GM18502 (cell line): ENCODE measurements at regions not wholly inside any gene's neighbourhood (a gene's known extent, or its start where the extent isn't known, plus 50 kb on each side); places are given as distances from the start of the nearest gene placed in this dataset.
A peak's percentile ranks its signal among the peaks of the same experiment; 100 is the strongest.

ENCODE experiments used
- ATAC-seq: cut with Tn5 transposase; IDR thresholded peaks from one replicate; pipeline ENCODE4 v1.9.1; 2021; ENCODE audit warnings: mild to moderate bottlenecking; ENCODE audit not compliant: unreplicated experiment, poor library complexity

DNA sequence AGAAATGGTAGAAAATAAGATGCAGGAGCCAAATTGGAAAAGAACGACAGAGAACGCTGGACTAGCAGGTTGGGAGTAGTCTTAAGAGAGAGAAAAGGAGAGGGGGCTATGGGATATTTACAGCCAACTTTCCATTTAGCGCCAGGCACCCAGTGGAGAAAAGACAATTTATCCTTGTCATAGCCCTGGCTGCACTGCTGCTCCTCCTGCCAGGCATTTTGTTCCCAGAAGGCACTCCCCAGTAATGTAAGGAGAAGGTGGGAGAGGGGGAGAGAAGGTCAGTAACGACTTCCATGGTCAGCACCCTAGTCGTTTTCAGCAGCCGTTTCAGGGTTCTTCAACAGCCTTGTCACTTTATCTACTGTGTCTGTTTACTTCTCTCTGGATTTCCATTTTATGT lies 159.0 kb downstream of the TRMT11 start:
- no peak for ATAC-seq

DNA sequence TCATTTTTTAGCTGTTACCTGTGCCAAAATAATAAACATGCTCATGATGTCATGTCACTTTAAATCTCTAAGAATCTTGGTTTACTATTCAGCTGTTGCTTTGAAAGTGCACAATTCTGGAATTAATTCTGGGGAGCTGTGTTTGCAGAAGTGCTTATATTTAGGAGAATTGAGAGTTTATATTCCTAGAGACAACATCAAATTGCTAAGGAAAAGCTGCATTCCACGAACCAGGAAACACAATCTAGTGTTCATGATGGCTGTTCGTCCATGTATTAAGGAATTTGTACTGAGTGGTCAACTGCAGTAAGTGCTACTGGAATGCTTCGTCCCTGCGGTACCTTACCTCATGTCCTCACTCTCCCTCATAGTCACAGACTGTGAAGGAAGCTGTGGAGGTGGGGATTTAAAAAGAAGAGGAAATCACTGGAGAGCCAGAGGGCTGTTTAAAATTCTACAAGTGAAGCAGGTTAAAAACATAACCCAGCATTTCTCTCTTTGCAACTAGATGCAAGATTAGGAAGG lies 161.0 kb downstream of the TRMT11 start:
- ATAC-seq, result no peak

DNA sequence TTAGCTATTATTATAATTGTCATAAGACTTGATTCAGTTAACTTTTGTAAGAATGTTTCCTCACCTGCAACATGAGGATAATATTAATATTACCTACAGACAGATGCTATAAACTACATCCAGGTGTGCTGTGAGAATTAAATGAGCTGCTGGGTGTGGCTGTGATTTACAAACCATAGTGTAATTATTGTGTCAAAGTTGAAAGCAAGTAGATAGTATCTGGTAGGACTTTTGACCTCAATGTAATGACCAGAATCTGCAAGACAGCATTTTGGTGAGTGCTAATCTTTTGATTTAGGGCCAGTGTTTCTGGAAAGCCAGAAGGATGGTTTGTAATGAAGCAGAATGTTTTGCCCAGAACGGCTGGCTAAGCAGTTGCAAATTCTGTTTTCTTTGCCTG lies 162.5 kb downstream of the TRMT11 start:
- ATAC-seq, result no peak

DNA sequence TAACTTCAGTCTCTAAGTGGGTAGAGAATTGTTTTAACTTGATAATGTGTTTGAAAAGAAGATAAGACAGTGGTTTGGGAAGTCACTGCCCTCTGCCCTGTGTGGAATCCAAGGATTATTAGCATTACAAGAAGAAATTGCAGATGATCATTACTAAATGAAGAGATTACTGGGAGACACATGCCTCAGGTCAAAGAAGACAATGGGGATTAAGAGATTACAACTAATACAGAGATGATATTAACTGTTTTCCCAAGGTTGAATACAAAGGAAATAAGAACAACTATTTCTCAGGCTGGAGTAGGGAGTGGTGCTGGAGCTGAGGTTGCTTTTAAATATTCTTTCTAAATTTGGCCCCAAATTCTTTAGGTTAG lies 166.0 kb downstream of the TRMT11 start:
- ATAC-seq, result no peak

DNA sequence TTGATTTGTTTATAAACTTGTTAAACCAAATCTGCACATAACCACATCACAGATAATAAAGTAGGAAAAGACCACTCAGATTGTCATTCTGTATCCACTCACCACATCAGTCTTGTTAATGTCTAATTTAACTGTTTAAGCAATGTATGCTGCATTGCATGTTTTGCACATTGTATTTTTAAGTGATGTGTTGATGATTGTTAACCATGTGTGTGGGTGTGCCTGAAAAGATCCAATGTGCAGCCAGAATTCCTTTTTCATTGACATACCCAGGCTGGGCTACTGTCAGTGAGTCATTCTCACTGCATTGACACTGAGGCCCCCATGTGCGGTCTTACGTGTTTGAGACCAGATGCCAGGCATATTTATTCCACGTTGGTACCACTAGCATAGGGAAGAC lies 167.3 kb downstream of the TRMT11 start:
- no peak for ATAC-seq

DNA sequence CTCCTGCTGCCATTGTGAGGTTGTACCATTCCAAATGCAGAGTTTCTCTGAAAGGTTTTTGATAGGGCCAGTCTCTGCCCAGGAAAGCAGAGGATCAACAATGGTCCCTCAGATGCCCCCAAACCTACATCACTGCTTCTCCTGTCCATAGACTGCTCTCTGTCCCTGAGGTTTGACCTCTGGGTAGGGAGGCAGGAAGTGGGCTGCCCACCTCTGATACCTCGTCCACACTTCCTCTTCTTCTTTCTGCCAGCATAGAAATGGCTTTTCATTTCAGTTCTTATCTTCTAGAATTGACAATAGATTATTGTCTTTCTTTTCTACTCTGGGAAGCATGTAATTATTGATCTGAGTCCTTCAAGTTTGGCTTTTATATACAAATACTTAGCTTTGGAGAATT lies 170.6 kb downstream of the TRMT11 start:
- peak; percentile 89 for ATAC-seq

DNA sequence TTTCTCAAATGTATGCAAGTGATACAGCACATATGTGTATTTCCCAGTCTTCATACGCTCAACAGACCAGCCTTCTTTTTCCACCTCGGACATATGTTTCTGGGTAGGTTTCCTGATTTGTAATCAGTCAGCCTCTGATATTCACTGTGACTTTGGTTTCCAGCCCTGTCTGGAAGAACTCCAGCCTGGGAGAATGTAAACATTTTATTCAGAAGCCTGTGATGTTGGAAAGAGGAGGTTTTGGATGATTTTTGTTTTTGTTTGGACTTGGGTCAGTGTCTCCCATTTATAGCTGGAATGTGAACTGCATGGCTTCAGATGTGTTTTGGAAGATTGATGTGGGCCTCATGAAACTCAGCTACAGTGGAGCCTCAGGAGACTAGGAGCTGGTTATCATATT lies 172.2 kb upstream of the CENPW start:
- ATAC-seq, result no peak

DNA sequence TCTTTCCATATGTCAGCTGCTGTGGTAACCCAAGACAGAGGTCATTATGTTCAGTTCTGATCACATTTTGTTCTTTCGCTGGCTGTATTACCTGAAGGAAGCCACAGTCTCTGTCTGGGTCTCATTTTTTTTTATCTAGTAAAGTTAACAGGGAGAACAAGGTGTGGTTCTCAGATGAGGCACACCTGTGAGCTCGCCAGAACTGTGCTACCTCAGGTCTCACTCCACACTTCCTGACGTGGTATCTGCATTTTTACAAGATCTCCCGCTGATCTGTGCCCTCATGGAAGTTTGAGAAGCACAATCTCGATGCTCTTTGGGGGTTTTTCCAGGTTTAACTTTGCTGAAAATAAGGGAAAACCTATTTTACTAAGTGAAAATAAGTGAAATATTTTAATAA lies 169.5 kb upstream of the CENPW start:
- ATAC-seq, result no peak

DNA sequence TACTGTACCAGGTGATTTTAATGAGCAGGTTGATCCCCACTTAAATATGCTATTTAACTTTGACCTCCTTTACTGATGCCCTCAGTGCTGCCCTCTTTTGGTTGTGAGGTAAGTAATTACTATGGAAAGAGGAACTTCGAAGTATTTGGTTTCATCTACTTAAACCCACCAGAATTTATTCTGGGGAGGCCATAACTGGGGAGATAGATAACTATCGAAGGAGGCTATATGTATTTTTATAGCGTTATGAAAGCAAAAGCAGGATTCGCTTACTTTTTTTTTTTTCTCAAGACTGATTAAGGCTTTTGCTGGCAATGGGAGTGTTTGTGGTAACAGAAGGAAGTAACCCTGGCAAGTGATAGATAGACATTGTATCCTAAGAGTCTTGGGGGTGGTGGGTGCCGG lies 168.9 kb upstream of the CENPW start:
- peak; percentile 91 for ATAC-seq

DNA sequence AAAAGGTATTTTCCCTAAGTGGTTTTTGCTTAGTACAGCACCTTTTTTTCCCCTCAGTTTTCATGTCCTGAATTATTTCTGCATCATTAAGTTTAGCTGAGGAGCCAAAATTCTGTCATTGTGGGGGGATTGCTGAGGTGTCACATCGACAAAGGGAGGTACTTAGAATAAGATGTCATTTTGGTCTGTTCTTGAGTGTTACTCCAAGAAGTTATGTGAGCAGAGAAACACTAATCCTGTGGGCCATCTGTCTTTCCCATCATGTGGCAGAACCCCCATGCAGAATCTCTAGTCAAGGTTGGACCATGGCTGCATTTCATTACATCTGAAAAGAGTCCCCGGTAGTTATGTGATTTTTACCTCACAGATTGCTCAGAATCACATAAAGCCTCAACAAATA lies 167.8 kb upstream of the CENPW start:
- no peak for ATAC-seq

DNA sequence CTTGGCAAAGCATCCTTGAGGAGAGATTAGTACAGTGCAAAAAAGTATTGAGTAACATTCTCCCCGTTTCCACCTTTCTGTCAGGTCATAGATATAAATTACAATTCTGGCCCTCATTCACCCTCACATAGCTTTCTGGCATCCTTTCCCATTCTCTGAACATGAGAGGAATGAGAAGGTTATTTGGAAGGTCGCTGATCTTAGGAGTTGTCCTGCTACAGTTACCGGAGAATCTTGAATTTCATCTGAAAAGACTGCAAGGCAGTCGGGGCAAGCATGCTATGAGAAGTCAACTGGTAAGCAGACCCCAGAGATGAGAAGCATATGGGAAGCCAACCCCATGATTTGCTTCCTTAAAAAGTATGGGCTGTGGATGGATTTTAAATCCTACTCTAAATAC lies 166.7 kb upstream of the CENPW start:
- no peak for ATAC-seq

DNA sequence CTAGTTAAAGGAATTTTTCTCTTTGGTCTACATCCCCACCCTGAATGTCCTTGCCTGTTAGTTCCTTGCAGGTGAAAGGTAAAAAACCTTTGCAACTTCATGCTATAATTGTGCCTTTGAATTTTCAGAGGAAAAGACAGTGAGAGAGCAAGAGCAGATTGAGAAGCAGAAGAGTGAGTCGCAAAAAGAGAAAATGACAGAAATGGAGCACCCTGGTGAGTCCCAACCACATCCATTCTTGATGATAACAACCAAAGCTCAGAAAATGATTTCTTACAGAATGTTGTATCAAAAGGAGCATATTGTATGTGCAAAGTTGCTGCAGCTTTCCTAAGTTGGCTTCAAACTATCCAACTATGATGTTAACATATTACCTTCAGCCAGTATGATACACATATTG lies 165.2 kb upstream of the CENPW start:
- no peak for ATAC-seq

DNA sequence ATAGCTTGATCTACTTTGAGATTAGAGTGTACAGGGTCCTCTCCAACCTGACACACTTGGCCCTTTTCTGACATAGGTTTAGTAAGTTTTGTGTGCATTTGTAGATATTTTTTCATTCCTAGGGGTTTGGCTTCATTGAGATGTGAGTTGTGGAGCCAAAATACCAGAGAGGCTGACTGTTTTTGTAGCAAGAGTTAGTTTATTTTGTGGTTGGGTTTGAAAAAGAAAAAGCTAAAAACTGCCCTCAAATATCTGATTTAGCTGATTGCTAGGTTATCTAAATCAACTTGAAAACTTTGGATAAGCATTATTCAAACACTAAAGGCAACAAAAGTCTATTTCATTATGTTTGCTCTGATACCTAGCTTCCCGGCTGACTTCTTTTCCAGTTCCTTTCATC lies 164.7 kb upstream of the CENPW start:
- ATAC-seq, result no peak

DNA sequence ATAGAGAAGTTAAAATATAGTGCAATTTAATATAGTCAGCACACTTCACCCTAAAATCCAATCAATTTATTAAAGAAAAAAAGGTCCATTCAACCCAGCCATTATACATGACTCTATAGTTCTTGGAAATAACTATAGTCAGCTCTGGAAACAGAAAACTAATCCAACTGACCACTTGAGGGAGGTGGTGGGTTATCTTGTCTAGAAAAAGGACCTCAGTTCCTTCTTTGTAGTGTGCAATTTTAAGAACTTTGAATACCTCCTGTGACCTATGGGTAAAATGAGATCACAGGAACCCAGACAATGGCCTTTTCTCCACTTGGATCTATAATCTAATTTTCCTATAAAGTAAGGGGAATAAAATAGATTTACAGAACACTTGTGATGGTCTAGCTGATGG lies 163.6 kb upstream of the CENPW start:
- ATAC-seq, result no peak

DNA sequence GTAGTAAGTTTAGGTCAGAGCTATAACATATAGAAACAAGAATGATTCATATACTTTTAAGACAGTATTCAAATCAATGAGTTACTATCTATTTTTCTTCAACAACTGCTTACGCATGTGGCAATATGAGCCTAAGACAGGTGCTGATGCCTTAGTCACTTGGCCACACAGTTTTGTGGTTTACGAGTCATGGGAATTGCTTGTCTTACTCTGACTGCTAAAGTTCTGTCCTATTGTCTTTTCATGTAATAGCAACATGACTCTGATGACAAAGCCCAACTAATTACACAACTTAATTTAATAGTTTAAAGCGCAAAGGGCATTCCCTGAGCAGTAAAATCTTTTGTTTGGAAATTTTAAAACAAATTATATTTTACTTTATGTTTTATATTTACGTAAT lies 159.3 kb upstream of the CENPW start:
- no peak for ATAC-seq

DNA sequence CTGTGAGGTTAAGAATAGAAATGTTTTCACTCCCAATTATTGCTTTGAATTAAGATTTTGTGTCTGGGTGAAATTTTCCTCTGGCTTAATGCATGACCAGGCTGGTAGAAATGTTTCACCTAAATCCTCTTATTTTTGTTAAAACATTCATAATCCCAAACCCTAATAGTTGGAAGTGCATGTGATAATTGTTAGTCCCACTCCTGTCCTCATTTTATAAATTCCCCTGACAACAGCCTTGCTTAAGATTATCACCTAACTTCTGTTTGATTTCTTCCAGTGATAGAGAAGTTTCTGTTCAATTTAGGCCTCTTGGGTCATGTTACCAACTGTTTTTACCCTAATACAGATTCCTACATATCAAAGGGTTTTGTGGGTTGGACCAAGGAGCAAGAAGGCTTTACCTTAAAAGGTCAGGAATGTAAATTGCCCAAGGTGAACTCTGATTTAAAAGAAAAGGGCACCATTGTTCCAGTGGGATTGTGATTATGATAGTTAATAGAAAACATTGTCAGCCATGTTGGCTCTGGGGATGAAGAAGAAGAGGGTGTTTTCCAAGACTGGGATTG lies 158.7 kb upstream of the CENPW start:
- no peak for ATAC-seq

DNA sequence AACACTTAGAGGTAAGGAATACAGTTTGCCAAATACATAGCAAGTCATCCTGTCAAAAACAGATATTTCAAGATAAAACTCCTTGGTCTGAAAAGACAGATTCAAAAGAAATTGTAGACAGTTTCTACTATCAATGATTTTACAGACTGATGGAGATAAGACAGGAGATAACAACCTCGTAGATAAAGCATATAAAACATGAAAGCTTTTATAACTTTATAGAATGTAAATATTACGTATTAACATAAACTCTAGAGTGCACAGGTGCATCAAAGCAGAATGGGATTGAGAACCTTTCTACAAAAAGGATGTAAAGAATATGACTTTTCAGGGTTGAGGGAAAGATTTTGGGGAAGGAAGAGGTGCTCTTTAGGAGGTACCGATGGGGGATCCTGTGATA lies 158.0 kb upstream of the CENPW start:
- no peak for ATAC-seq

DNA sequence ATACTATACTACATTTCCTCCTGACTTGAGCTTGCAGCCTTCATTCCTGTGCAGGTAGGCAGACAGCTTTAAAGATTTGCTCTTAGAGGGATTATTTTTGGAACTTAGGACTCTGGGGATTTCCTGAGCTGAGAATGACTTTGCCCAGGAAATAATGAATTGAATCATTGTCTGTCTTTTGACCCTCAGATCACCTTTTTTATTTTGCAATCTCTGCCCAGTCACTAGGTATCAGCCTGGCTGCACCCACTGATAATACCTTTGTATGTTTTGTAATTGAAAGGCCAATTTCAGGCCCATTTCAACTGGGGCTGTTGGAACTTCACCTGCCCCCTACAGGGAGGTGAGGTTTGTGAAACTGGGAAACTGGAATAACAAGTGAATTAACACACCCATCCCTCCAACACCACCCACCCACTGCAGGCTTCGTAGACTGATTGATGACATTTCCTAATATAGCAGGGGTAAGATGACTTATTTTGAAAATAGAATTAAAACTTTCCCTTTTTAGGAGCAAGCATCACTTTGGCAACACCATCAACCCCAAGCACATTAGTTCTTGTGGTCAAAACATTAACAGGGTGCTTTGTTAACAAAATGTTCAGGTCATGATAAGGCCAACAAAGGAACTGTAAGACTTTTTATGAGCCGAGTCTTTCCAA lies 157.1 kb upstream of the CENPW start:
- peak; percentile 42 for ATAC-seq

DNA sequence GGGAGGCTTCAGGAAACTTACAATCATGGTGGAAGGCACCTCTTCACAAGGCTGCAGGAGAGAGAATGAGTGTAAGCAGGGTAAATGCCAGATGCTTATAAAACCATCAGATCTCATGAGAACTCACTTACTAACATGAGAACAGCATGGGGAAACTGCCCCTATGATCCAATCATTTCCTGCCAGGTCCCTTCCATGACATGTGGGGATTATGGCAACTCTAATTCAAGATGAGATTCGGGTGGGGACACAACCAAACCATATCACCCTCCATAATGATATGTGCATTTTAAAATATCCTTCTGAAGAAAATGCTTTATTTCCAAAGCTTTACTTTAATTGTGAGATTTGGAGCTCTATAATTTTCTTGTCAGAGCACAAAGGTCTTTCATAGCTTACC lies 154.1 kb upstream of the CENPW start:
- ATAC-seq, result no peak

DNA sequence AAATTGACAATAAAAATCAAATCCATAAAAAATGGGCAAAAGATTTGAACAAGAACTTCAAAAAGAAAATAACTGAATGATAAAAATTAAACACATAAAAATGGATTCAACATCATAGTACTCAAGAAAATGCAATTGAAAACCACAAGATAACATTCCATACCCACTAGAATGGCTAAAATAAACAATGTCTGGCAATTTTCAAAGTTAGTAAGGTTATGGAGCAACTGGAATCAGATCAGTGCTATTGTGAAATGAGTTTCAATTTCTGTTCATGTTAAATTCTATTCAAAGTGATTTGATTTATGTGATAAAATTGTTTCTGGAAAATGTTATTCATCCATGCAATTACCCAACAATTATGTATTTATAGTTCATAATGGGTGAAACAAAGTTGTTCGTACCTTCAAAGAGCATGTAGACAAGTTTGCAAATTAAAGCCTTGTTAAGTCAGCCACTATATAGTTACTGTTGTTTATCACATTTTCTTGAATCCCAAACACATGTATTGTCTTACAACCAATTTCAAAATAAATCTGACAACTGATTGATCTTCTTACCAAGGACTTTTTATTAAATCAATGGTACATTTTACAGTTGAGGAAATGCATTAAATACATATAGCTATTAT lies 151.5 kb upstream of the CENPW start:
- ATAC-seq, result no peak

DNA sequence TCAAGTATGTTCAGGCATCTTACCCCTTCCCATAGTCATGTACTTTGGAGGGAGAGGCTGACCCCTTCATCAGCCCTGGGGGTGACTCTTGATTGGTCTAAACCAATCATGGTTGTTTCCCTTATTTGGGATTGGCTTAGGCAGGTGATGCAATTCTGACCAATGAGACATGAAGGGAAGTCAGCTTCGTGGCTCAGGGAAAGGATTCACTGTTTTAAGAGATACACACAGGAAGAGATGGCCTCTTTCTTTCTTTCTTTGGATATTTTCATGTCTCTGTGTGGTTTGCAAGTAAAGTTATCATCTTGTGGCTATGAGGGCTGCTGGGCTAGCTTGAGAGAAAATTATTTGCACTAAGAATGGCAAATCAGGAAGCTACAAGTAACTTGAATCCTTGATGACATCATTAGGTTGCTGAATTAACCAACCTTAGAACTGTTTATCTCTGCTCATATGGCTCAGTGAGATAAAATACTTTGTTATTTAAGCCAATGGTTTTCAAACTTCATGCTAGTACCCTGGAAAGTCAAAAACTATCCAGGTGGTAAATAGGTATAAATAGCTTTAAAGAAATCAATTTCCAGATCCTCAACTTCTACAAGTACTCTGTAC lies 144.2 kb upstream of the CENPW start:
- no peak for ATAC-seq

DNA sequence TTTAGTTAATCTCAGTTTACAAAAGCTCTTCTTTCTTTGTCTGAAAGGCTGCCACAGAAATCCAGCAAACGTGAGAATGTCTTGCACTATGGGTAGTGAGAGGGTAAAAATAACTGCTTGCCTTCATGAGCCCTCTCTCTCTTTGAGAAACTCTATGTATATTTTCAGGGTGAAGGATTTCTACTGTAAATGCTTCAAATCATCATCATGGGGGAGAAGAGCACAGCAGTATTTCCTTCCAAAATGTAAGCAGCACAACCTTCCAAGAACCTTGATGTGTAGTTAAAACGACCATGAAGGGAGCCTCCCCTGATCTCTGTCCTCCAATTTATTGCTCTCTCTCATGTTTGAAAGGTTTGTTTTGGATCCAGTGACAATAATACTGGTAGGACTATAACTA lies 141.3 kb upstream of the CENPW start:
- ATAC-seq, result no peak
